SK-N-SH (cell line): ENCODE measurements at regions not wholly inside any gene's neighbourhood (a gene's known extent, or its start where the extent isn't known, plus 50 kb on each side); places are given as distances from the start of the nearest gene placed in this dataset.

Experiments used
- CTCF ChIA-PET: fragments of 300-600, 350-600 bp; formaldehyde crosslinking; extraction: SDS; loops from one replicate; lab custom pipeline; 2021; lab: Yijun Ruan, JAX
- POLR2A ChIA-PET: fragments of 350-600 bp; sonication (Branson Sonifier 250); formaldehyde crosslinking; extraction: SDS; loops from one replicate; lab custom pipeline; 2020; ENCODE audit warnings: antibody characterized with exemption, inconsistent platforms; lab: Yijun Ruan, JAX
- DNase-seq: peaks from one replicate; pipeline ENCODE4 v3.0.0; 2012
- H2AFZ ChIP-seq: fragments of 200-600 bp; sonication (generic); 2 replicates; pipeline ENCODE4 v1.8.1; 2016; ENCODE audit warnings: antibody characterized with exemption, mild to moderate bottlenecking, low read depth
- H3F3A ChIP-seq: fragments of 200-600 bp; sonication (generic); replicated peaks from 2 replicates; pipeline ENCODE3; 2016; ENCODE audit warnings: antibody characterized with exemption, mild to moderate bottlenecking; ENCODE audit not compliant: insufficient read depth
- H3K27ac ChIP-seq, 2 experiments: fragments of 200-500 bp in 1 of 2; fragments of 200-600 bp in 1 of 2; sonication (Bioruptor generic) in 1 of 2; sonication (generic), shearing (Covaris generic) in 1 of 2; 2 replicates each; pipeline versions ENCODE4 v1.5.1 to v1.6.1; 2014 to 2016; ENCODE audit warnings: low read depth in 2 of 2, inconsistent platforms in 1 of 2, low read length in 1 of 2, mild to moderate bottlenecking in 1 of 2, mixed read lengths in 1 of 2
- H3K27me3 ChIP-seq: fragments of 200-600 bp; sonication (generic), shearing (Covaris generic); 2 replicates; pipeline ENCODE4 v1.6.1; 2016; ENCODE audit warnings: mixed run types; ENCODE audit not compliant: insufficient read depth
- H3K36me3 ChIP-seq, 2 experiments: fragments of 200-500 bp in 1 of 2; fragments of 200-600 bp in 1 of 2; sonication (Bioruptor generic) in 1 of 2; sonication (generic) in 1 of 2; replicated peaks in 1 of 2; 2 replicates each; pipeline versions ENCODE3 to v1.5.1; 2014 to 2016; ENCODE audit warnings: low read length in 1 of 2, mild to moderate bottlenecking in 1 of 2; ENCODE audit not compliant: insufficient read depth in 2 of 2, control insufficient read depth in 1 of 2
- H3K4me1 ChIP-seq, 2 experiments: fragments of 200-500 bp in 1 of 2; fragments of 200-600 bp in 1 of 2; sonication (Bioruptor generic) in 1 of 2; sonication (generic), shearing (Covaris generic) in 1 of 2; 2 replicates each; pipeline versions ENCODE4 v1.5.1 to v1.6.1; 2014 to 2016; ENCODE audit warnings: low read depth in 1 of 2, low read length in 1 of 2, mixed run types in 1 of 2; ENCODE audit not compliant: insufficient read depth in 2 of 2, control insufficient read depth in 1 of 2
- H3K4me2 ChIP-seq: fragments of 200-600 bp; sonication (generic), shearing (Covaris generic); 2 replicates; pipeline ENCODE4 v1.6.1; 2017; ENCODE audit warnings: mixed run types
- H3K4me3 ChIP-seq, 2 experiments: fragments of 200-500 bp in 1 of 2; fragments of 200-600 bp in 1 of 2; sonication (Bioruptor generic) in 1 of 2; sonication (generic), shearing (Covaris generic) in 1 of 2; 2 replicates each; pipeline versions ENCODE4 v1.5.1 to v1.8.1; 2014 to 2016; ENCODE audit warnings: low read depth in 2 of 2, inconsistent platforms in 1 of 2, low read length in 1 of 2, mild to moderate bottlenecking in 1 of 2, mixed read lengths in 1 of 2, moderate library complexity in 1 of 2
- H3K79me2 ChIP-seq: fragments of 200-600 bp; sonication (generic); 2 replicates; pipeline ENCODE4 v1.8.1; 2017; ENCODE audit warnings: mild to moderate bottlenecking; ENCODE audit not compliant: insufficient read depth
- H3K9ac ChIP-seq: fragments of 200-600 bp; sonication (generic); 2 replicates; pipeline ENCODE4 v1.6.1; 2017; ENCODE audit warnings: mixed run types
- H3K9me2 ChIP-seq: fragments of 200-600 bp; sonication (generic); 2 replicates; pipeline ENCODE4 v1.6.1; 2017; ENCODE audit warnings: mixed run types
- H3K9me3 ChIP-seq: fragments of 200-600 bp; sonication (generic); 2 replicates; pipeline ENCODE4 v1.6.1; 2017; ENCODE audit warnings: mixed run types, mild to moderate bottlenecking, moderate library complexity
- H4K20me1 ChIP-seq: fragments of 200-600 bp; sonication (generic); 2 replicates; pipeline ENCODE4 v1.6.1; 2017; ENCODE audit warnings: mild to moderate bottlenecking, mixed run types; ENCODE audit not compliant: insufficient read depth
- MXI1 ChIP-seq: IDR thresholded peaks from 2 replicates; pipeline ENCODE4 v1.6.1; 2012; ENCODE audit warnings: mild to moderate bottlenecking, low read depth, low read length, improper control_type of control experiment
- POLR2AphosphoS5 ChIP-seq: IDR thresholded peaks from 2 replicates; pipeline ENCODE4 v1.6.1; 2012; ENCODE audit warnings: low read depth, low read length
- WGBS: methylation state at CpG from one replicate; pipeline ENCODE4 v1.1.6; 2017; ENCODE audit warnings: low lambda C conversion rate; 5-methylcytosine and 5-hydroxymethylcytosine counted together
- TF ChIP-seq, protein P1 (sequence below): IDR thresholded peaks from 2 replicates; pipeline ENCODE4; 2012
- TF ChIP-seq, protein P2 (sequence below): IDR thresholded peaks from 2 replicates; pipeline ENCODE4 v1.6.1; 2012; ENCODE audit warnings: mild to moderate bottlenecking, low read depth, low read length, moderate library complexity
- TF ChIP-seq, protein P3 (sequence below): fragments of 150-350 bp; IDR thresholded peaks from 2 replicates; pipeline ENCODE4 v1.6.1; 2016; ENCODE audit warnings: mild to moderate bottlenecking, low read depth, low read length

DNA sequence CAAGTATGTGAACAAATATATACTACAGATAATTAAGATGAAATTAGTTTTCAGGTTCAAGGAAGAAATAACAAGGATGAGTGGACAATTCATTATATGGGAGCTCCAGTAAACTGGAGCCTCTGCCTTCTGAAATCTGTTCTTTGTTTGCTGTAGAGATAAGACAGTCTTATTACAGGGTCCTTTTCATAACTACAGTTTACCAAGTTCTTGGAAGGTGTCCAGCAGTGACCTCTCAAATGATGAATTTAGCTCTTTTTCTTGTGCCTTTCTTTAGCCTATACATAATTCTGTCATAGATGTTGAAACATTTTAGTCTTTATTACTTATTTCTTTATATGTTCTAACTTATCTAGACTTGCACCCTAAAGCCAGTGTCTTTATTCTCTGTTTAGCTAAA lies 89.7 kb upstream of the GBE1 start (continued):
- TF ChIP-seq, protein P1, sequence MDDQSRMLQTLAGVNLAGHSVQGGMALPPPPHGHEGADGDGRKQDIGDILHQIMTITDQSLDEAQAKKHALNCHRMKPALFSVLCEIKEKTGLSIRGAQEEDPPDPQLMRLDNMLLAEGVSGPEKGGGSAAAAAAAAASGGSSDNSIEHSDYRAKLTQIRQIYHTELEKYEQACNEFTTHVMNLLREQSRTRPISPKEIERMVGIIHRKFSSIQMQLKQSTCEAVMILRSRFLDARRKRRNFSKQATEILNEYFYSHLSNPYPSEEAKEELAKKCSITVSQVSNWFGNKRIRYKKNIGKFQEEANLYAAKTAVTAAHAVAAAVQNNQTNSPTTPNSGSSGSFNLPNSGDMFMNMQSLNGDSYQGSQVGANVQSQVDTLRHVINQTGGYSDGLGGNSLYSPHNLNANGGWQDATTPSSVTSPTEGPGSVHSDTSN = no peak
- TF ChIP-seq, all 33 proteins: peak for 0

DNA sequence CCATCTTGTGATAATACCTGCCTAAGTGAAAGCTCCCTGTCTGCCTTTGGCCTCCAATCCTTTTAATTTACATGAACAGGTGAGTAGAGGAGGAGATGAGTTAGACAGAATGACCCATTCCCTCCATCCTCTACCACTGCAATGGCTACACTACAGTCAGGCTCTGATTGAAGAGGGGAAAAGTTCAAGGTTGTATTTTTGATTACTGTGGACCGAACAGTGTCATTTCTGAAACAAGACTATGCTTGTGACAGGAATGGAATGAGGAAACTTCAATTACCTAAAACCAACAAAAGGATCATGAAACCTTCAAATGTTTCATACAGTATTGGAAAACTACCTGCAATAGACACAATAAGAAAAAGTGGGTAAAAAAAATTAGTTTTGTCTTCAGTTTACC lies 85.5 kb upstream of the GBE1 start:
- Histone ChIP-seq H3K36me3 (no peaks in the 10 kb centered on the region), H3K27me3 (no peaks in the 10 kb centered on the region), H3K9ac (no peak overlapping the region), H3K9me3 (no peaks in the 10 kb centered on the region; the same call in 1 of the 2 replicates), H3F3A (no peaks in the 10 kb centered on the region), H3K4me3 (no peak overlapping the region), H3K4me1 (no peaks in the 10 kb centered on the region), H3K9me2 (no peaks in the 10 kb centered on the region), H2AFZ (no peak overlapping the region), H4K20me1 (no peaks in the 10 kb centered on the region), H3K79me2 (no peaks in the 10 kb centered on the region), H3K27ac (no peak overlapping the region), H3K4me2 (no peak overlapping the region)
- WGBS = 90% methylated on average over 1 of the region's 1 CpG
- POLR2A ChIA-PET = no interaction called here
- CTCF ChIA-PET = interaction anchor here (0.6 kb wide), 1 partner anchor 180 kb away, joined by 3 read pairs; no protein-coding TSS in a partner anchor
- no peak for DNase-seq
- TF ChIP-seq, protein P2, sequence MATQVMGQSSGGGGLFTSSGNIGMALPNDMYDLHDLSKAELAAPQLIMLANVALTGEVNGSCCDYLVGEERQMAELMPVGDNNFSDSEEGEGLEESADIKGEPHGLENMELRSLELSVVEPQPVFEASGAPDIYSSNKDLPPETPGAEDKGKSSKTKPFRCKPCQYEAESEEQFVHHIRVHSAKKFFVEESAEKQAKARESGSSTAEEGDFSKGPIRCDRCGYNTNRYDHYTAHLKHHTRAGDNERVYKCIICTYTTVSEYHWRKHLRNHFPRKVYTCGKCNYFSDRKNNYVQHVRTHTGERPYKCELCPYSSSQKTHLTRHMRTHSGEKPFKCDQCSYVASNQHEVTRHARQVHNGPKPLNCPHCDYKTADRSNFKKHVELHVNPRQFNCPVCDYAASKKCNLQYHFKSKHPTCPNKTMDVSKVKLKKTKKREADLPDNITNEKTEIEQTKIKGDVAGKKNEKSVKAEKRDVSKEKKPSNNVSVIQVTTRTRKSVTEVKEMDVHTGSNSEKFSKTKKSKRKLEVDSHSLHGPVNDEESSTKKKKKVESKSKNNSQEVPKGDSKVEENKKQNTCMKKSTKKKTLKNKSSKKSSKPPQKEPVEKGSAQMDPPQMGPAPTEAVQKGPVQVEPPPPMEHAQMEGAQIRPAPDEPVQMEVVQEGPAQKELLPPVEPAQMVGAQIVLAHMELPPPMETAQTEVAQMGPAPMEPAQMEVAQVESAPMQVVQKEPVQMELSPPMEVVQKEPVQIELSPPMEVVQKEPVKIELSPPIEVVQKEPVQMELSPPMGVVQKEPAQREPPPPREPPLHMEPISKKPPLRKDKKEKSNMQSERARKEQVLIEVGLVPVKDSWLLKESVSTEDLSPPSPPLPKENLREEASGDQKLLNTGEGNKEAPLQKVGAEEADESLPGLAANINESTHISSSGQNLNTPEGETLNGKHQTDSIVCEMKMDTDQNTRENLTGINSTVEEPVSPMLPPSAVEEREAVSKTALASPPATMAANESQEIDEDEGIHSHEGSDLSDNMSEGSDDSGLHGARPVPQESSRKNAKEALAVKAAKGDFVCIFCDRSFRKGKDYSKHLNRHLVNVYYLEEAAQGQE = no peak
- TF ChIP-seq POLR2AphosphoS5 = no peak

DNA sequence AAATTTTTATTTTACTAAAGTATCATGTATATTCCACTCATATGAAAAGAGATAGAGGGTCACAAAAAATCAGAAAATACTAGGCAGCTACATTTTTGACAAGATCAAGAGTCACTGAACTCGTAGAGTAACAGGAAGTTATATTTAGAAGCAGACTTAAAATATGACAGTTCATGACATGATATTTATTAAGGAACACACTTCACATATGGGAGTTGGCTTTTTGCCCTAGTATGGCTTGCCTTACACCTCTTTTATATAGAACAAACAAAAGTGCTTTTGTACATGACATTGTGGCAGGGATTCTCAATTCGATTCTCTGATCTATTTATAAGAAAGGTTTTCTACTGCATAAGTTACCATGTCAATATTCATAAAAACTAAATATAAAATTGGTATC lies 80.1 kb upstream of the GBE1 start:
- WGBS = 41% methylated on average over 2 of the region's 2 CpGs
- H3F3A ChIP-seq = no peaks in the 10 kb centered on the region
- no peaks in the 10 kb centered on the region for H3K4me1 ChIP-seq
- no peak overlapping the region for H2AFZ ChIP-seq
- H3K9me3 ChIP-seq = no peaks in the 10 kb centered on the region
- ChIA-PET CTCF (no interaction called here), POLR2A (no interaction called here)
- no peak overlapping the region for H3K4me2 ChIP-seq
- no peak for TF ChIP-seq MXI1
- TF ChIP-seq, protein P3, sequence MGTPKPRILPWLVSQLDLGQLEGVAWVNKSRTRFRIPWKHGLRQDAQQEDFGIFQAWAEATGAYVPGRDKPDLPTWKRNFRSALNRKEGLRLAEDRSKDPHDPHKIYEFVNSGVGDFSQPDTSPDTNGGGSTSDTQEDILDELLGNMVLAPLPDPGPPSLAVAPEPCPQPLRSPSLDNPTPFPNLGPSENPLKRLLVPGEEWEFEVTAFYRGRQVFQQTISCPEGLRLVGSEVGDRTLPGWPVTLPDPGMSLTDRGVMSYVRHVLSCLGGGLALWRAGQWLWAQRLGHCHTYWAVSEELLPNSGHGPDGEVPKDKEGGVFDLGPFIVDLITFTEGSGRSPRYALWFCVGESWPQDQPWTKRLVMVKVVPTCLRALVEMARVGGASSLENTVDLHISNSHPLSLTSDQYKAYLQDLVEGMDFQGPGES = no peak
- no peak overlapping the region for H3K4me3 ChIP-seq
- no peaks in the 10 kb centered on the region for H3K9me2 ChIP-seq
- H3K79me2 ChIP-seq = no peaks in the 10 kb centered on the region
- no peak overlapping the region for H3K9ac ChIP-seq
- DNase-seq = no peak
- H4K20me1 ChIP-seq = no peaks in the 10 kb centered on the region
- no peaks in the 10 kb centered on the region for H3K27me3 ChIP-seq
- H3K27ac ChIP-seq = no peak overlapping the region
- no peaks in the 10 kb centered on the region for H3K36me3 ChIP-seq
